ENCODE measurements at regions not wholly inside any gene's neighbourhood (a gene's known extent, or its start where the extent isn't known, plus 50 kb on each side); places are given as distances from the start of the nearest gene placed in this dataset.
"Not testable (repeated sequence)": the region's sequence is repeated elsewhere in the genome, so short reads cannot be mapped to it uniquely, and the experiment has no call there.

DNA sequence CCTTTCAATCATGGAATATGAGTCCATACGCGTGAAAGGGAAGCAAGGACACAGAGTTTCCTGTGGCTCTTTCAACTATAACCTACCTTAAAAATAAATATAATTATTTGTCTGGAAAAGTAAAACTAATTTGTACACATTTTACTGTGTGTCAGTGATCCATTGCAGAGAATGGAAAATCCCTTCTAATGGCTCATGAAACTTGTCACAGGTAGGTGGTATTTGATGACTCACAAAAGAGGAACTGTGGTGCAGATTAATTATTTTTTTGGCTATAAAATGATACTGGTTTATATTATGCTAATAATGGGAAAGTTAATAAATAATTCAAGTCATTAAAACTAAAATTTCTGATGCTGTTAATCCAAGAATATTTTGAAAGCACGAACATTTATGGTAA lies 792.2 kb downstream of the METTL15 start:
- no peak for DNase-seq (ENCODE audit: low read depth, low spot score)
- WGBS (ENCODE audit: insufficient coverage, insufficient read length): 100% methylated on average over 1 of the region's 3 CpGs
- H3K36me3 ChIP-seq (ENCODE audit: control insufficient read depth, insufficient read depth, low read length): no peaks in the 10 kb centered on the region
- no peaks in the 10 kb centered on the region for H3K9me3 ChIP-seq (ENCODE audit: control insufficient read depth, insufficient read depth, low read length)
- no peak overlapping the region for H3K4me3 ChIP-seq (ENCODE audit: low read length)
- H3K4me1 ChIP-seq (ENCODE audit: control insufficient read depth, insufficient read depth, low read length): no peaks in the 10 kb centered on the region
- H3K27me3 ChIP-seq (ENCODE audit: control insufficient read depth, insufficient read depth, low read length): no peaks in the 10 kb centered on the region
- no peak overlapping the region for H3K27ac ChIP-seq (ENCODE audit: low read length)

DNA sequence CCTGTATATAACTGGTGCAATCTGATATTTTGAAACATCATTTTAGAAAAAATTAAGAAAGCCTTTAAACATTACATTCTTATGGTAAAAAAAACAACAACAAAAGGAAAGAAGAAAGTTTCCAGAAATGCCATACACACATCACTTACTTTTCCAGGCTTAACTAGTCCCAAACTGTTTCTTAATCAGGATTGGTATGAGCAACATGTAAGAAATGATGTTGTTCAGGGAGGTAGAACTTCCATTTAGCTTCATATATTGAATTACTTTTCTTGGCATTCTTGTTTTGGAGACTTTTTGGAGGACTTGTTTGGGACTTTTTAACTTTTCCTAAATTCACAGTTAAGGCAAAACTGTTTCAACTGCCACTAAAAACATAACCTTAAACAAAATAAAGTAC lies 791.5 kb downstream of the METTL15 start:
- Histone ChIP-seq H3K27ac (ENCODE audit: low read length) (no peak overlapping the region), H3K36me3 (ENCODE audit: control insufficient read depth, insufficient read depth, low read length) (no peaks in the 10 kb centered on the region), H3K4me1 (ENCODE audit: control insufficient read depth, insufficient read depth, low read length) (no peaks in the 10 kb centered on the region), H3K27me3 (ENCODE audit: control insufficient read depth, insufficient read depth, low read length) (no peaks in the 10 kb centered on the region), H3K4me3 (ENCODE audit: low read length) (no peak overlapping the region), H3K9me3 (ENCODE audit: control insufficient read depth, insufficient read depth, low read length) (no peaks in the 10 kb centered on the region)
- DNase-seq (ENCODE audit: low read depth, low spot score): no peak

DNA sequence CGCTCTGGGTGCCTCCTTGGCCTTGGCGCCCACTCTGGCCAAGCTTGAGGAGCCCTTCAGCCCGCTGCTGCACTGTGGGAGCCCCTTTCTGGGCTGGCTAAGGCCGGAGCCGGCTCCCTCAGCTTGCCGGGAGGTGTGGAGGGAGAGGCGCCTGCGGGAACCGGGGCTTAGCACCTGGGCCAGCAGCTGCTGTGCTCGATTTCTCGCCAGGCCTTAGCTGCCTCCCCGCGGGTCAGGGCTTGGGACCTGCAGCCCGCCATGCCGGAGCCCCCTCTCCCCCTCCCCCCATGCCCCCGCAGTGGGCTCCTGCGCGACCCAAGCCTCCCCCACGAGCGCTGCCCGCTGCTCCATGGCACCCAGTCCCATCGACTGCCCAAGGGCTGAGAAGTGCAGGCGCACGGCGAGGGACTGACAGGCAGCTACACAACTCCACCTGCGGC lies 782.4 kb downstream of the METTL15 start:
- DNase-seq (ENCODE audit: low read depth, low spot score); H3K36me3 ChIP-seq (ENCODE audit: control insufficient read depth, insufficient read depth, low read length); H3K27ac ChIP-seq (ENCODE audit: low read length); H3K4me3 ChIP-seq (ENCODE audit: low read length); H3K27me3 ChIP-seq (ENCODE audit: control insufficient read depth, insufficient read depth, low read length); H3K4me1 ChIP-seq (ENCODE audit: control insufficient read depth, insufficient read depth, low read length); H3K9me3 ChIP-seq (ENCODE audit: control insufficient read depth, insufficient read depth, low read length): not testable (repeated sequence)
- WGBS (ENCODE audit: insufficient coverage, insufficient read length): no CpG with 5 or more reads among the region's 26 CpGs

DNA sequence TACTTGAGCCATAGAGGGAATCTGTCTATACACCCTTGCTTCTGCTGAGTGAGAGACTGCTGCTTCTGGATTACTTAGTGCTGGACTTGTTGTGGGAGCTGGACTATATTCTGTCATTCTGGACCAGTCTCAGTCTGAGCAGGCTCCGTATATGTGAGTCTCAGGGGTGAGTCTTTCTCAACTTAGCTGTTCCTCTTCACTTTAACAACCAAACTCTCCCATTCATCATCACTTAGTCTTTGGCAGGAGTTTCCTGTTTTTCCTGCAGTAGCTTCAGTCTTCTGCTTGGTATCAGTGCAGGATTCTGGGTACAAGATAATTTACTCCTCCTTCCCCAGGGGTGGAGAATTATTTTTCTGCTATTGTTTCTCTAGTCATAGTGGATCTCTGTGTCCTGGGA lies 779.5 kb downstream of the METTL15 start:
- H3K36me3 ChIP-seq (ENCODE audit: control insufficient read depth, insufficient read depth, low read length): no peaks in the 10 kb centered on the region
- no peak for DNase-seq (ENCODE audit: low read depth, low spot score)
- no peaks in the 10 kb centered on the region for H3K4me1 ChIP-seq (ENCODE audit: control insufficient read depth, insufficient read depth, low read length)
- no peak overlapping the region for H3K27ac ChIP-seq (ENCODE audit: low read length)
- no peak overlapping the region for H3K4me3 ChIP-seq (ENCODE audit: low read length)
- H3K27me3 ChIP-seq (ENCODE audit: control insufficient read depth, insufficient read depth, low read length): no peaks in the 10 kb centered on the region
- H3K9me3 ChIP-seq (ENCODE audit: control insufficient read depth, insufficient read depth, low read length): no peaks in the 10 kb centered on the region
- WGBS (ENCODE audit: insufficient coverage, insufficient read length): no CpG with 5 or more reads among the region's 1 CpG

DNA sequence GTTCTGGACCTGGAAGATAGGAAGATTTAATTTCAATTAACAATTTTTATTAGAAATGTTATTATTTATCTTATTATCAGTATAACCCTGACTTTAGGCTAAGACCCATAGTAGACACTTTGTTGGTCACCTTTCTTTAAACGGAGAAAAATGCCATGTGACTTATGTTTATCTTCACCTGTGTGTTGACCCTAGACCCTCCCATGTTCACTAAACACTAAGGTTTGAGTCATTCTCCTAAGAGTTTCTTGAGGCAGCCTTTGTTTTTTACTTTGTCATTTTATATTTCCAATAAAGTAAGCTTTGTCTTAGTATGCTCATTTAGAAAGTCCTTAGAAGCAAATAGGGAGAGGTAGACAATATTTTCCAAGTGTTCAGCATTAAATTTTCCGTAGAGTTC lies 771.7 kb downstream of the METTL15 start:
- DNase-seq (ENCODE audit: low read depth, low spot score): no peak
- no peaks in the 10 kb centered on the region for H3K4me1 ChIP-seq (ENCODE audit: control insufficient read depth, insufficient read depth, low read length)
- WGBS (ENCODE audit: insufficient coverage, insufficient read length): no CpG with 5 or more reads among the region's 2 CpGs
- H3K4me3 ChIP-seq (ENCODE audit: low read length): no peak overlapping the region
- H3K9me3 ChIP-seq (ENCODE audit: control insufficient read depth, insufficient read depth, low read length): no peaks in the 10 kb centered on the region
- no peak overlapping the region for H3K27ac ChIP-seq (ENCODE audit: low read length)
- no peaks in the 10 kb centered on the region for H3K36me3 ChIP-seq (ENCODE audit: control insufficient read depth, insufficient read depth, low read length)
- H3K27me3 ChIP-seq (ENCODE audit: control insufficient read depth, insufficient read depth, low read length): no peaks in the 10 kb centered on the region

DNA sequence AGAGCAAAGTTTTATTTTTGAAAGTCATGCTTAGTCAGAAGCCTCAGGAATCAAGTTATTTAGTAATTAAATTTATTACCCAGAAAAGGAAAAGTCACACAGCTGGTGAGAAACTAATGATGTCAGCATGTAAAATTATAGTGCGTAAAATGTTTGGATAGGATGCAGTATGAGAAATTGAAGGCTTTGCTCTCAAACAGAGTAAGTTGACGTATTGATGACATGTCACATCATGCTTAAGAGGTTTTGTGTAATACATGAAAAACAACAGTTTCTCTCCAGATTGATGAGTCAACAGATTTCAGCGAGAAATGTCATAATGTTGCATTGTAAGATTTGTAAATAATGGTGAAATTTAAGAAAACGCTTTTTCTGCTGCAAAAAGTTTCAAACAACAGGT lies 769.8 kb downstream of the METTL15 start:
- Histone ChIP-seq H3K36me3 (ENCODE audit: control insufficient read depth, insufficient read depth, low read length) (no peaks in the 10 kb centered on the region), H3K9me3 (ENCODE audit: control insufficient read depth, insufficient read depth, low read length) (no peaks in the 10 kb centered on the region), H3K27me3 (ENCODE audit: control insufficient read depth, insufficient read depth, low read length) (no peaks in the 10 kb centered on the region), H3K4me3 (ENCODE audit: low read length) (no peak overlapping the region), H3K27ac (ENCODE audit: low read length) (no peak overlapping the region), H3K4me1 (ENCODE audit: control insufficient read depth, insufficient read depth, low read length) (no peaks in the 10 kb centered on the region)
- no CpG with 5 or more reads among the region's 4 CpGs for WGBS (ENCODE audit: insufficient coverage, insufficient read length)
- DNase-seq (ENCODE audit: low read depth, low spot score): no peak

DNA sequence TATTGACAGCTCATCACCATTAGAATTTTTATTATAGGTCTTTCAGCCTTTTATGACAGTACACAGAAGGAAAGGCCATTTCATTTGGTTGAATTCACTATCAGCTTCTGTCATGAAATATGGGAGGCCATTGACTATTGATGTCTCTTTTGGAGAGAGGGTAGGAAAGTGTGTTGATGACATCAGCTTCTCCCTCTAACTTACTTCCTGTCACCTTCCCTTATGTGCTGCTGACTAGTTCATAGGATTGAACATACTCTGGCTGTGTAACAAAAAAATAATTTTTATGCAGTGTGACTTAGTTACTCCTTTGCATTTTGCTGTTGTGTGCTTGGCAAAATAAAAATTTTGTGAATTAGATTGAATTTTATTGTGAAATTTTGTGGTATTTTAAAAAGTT lies 769.2 kb downstream of the METTL15 start:
- H3K4me1 ChIP-seq (ENCODE audit: control insufficient read depth, insufficient read depth, low read length): no peaks in the 10 kb centered on the region
- H3K4me3 ChIP-seq (ENCODE audit: low read length): no peak overlapping the region
- no peaks in the 10 kb centered on the region for H3K36me3 ChIP-seq (ENCODE audit: control insufficient read depth, insufficient read depth, low read length)
- no peak overlapping the region for H3K27ac ChIP-seq (ENCODE audit: low read length)
- DNase-seq (ENCODE audit: low read depth, low spot score): no peak
- no peaks in the 10 kb centered on the region for H3K27me3 ChIP-seq (ENCODE audit: control insufficient read depth, insufficient read depth, low read length)
- H3K9me3 ChIP-seq (ENCODE audit: control insufficient read depth, insufficient read depth, low read length): no peaks in the 10 kb centered on the region

DNA sequence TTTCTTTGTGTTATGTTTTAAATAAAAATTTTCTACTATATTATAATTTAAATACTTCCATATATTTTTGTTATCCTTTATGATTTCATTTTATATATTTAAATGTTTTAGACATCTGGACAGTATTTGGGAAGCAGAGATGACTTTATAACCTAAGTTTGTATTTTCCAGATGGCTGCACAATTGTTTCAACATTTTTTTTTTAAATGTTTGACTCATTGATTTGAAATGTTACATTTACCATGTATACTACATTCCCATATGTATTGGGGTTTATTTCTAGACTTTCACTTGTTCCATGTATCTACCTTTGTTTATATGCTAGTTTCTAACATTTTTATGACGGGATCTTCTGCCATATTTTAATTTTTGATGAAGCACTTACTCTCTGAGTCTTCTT lies 766.5 kb downstream of the METTL15 start:
- Histone ChIP-seq H3K36me3 (ENCODE audit: control insufficient read depth, insufficient read depth, low read length) (no peaks in the 10 kb centered on the region), H3K27me3 (ENCODE audit: control insufficient read depth, insufficient read depth, low read length) (no peaks in the 10 kb centered on the region), H3K4me1 (ENCODE audit: control insufficient read depth, insufficient read depth, low read length) (no peaks in the 10 kb centered on the region), H3K4me3 (ENCODE audit: low read length) (no peak overlapping the region), H3K27ac (ENCODE audit: low read length) (no peak overlapping the region), H3K9me3 (ENCODE audit: control insufficient read depth, insufficient read depth, low read length) (no peaks in the 10 kb centered on the region)
- no peak for DNase-seq (ENCODE audit: low read depth, low spot score)
- WGBS (ENCODE audit: insufficient coverage, insufficient read length): no CpG with 5 or more reads among the region's 1 CpG

DNA sequence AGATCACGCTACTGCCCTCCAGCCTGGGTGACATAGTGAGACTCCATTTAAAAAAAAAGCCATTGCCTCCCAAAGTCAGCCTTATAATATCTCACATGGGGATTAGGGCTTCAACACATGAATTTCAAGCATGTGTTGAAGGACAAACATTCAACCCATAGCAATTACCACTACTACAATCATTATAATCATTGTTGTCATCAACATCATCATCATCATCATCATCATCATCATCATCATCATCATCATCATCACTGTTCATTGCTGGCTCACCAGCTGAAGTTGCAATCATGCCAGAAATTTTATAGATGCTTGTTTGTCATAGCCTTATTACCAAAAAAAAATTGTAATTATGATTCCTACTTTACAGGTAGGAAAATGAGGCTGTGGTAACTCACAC lies 762.9 kb downstream of the METTL15 start:
- no peaks in the 10 kb centered on the region for H3K36me3 ChIP-seq (ENCODE audit: control insufficient read depth, insufficient read depth, low read length)
- WGBS (ENCODE audit: insufficient coverage, insufficient read length): no CpG with 5 or more reads among the region's 1 CpG
- H3K4me3 ChIP-seq (ENCODE audit: low read length): no peak overlapping the region
- H3K27me3 ChIP-seq (ENCODE audit: control insufficient read depth, insufficient read depth, low read length): no peaks in the 10 kb centered on the region
- no peak overlapping the region for H3K27ac ChIP-seq (ENCODE audit: low read length)
- no peak for DNase-seq (ENCODE audit: low read depth, low spot score)
- no peaks in the 10 kb centered on the region for H3K4me1 ChIP-seq (ENCODE audit: control insufficient read depth, insufficient read depth, low read length)
- no peaks in the 10 kb centered on the region for H3K9me3 ChIP-seq (ENCODE audit: control insufficient read depth, insufficient read depth, low read length)

DNA sequence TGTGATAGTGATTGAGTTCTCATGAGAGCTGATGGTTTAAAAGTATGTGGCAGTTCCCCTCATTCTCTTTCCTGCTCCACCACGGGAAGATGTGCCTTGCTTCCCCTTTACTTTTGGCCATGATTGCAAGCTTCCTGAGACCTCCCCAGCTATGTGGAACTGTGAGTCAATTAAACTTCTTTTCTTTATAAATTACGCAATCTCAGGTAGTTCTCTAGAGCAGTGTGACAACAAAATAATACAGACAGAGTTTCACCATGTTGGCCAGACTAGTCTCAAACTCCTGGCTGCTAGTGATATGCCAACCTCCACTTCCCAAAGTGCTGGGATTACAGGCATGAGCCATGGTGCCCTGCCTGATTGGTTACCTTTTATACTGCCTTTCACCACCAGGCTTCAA lies 755.2 kb downstream of the METTL15 start:
- Histone ChIP-seq H3K4me1 (ENCODE audit: control insufficient read depth, insufficient read depth, low read length) (no peaks in the 10 kb centered on the region), H3K36me3 (ENCODE audit: control insufficient read depth, insufficient read depth, low read length) (no peaks in the 10 kb centered on the region), H3K27ac (ENCODE audit: low read length) (no peak overlapping the region), H3K4me3 (ENCODE audit: low read length) (no peak overlapping the region), H3K27me3 (ENCODE audit: control insufficient read depth, insufficient read depth, low read length) (no peaks in the 10 kb centered on the region), H3K9me3 (ENCODE audit: control insufficient read depth, insufficient read depth, low read length) (no peaks in the 10 kb centered on the region)
- no peak for DNase-seq (ENCODE audit: low read depth, low spot score)
- no CpG with 5 or more reads among the region's 2 CpGs for WGBS (ENCODE audit: insufficient coverage, insufficient read length)

DNA sequence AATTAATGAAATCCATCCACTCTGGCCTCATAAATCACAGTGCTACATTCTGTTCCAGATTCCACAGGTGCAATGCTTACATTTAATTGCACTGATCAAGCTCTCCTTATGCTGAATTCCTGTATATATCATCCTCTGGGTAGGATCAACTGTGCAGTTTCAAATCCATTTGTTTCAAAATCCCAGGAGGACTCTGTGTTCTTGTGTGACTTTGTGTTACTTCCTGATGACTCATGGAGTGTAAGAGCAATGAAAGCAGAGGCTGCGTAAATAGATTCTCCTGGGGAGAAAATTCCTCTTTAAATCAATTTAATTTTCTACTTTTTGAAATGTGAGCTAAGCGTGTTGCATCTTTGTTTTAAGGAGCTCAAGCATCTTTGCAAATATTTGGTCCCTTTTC lies 752.7 kb downstream of the METTL15 start:
- Histone ChIP-seq H3K27me3 (ENCODE audit: control insufficient read depth, insufficient read depth, low read length) (no peaks in the 10 kb centered on the region), H3K4me3 (ENCODE audit: low read length) (no peak overlapping the region), H3K27ac (ENCODE audit: low read length) (no peak overlapping the region), H3K36me3 (ENCODE audit: control insufficient read depth, insufficient read depth, low read length) (no peaks in the 10 kb centered on the region), H3K9me3 (ENCODE audit: control insufficient read depth, insufficient read depth, low read length) (no peaks in the 10 kb centered on the region), H3K4me1 (ENCODE audit: control insufficient read depth, insufficient read depth, low read length) (no peaks in the 10 kb centered on the region)
- no CpG with 5 or more reads among the region's 2 CpGs for WGBS (ENCODE audit: insufficient coverage, insufficient read length)
- DNase-seq (ENCODE audit: low read depth, low spot score): no peak
